GM12878 (cell line): ENCODE measurements at regions not wholly inside any gene's neighbourhood (a gene's known extent, or its start where the extent isn't known, plus 50 kb on each side); places are given as distances from the start of the nearest gene placed in this dataset.

Experiments used
- ATAC-seq: fragments of 200-7000 bp; cut with Tn5 transposase; 3 replicates; pipeline ENCODE4 v1.9.1; 2020; ENCODE audit warnings: mild to moderate bottlenecking, moderate library complexity
- BruUV-seq: library from RNA; stranded (reverse); fragments of 400-500 nt; replicated peaks from 2 replicates; lab custom pipeline; 2021; lab: Mats Ljungman, UMichigan
- CTCF ChIA-PET: fragments of 300-600 bp; sonication (Branson Sonifier 250); formaldehyde crosslinking; extraction: SDS; loops from one replicate; lab custom pipeline; 2021; ENCODE audit warnings: inconsistent platforms; lab: Yijun Ruan, JAX
- POLR2A ChIA-PET: fragments of 350-600 bp; formaldehyde crosslinking; extraction: SDS; loops from one replicate; lab custom pipeline; 2021; ENCODE audit warnings: inconsistent platforms; lab: Charles Lee
- RAD21 ChIA-PET: fragments of 300-600 bp; sonication (Branson Sonifier 250); formaldehyde crosslinking; loops from one replicate; lab custom pipeline; 2023; ENCODE audit warnings: antibody characterized with exemption; ENCODE audit not compliant: unreplicated experiment; lab: Charles Lee
- SMC1A ChIA-PET: fragments of 300-600 bp; sonication (Branson Sonifier 250); formaldehyde crosslinking; loops from one replicate; lab custom pipeline; 2023; ENCODE audit not compliant: unreplicated experiment, uncharacterized antibody; lab: Charles Lee
- DNase-seq: peaks from one replicate; pipeline ENCODE4 v3.0.0-alpha.2; 2011; ENCODE audit warnings: low read depth, low spot score
- FAIRE-seq: peaks from 3 replicates; lab custom pipeline; 2011; peaks lifted over from hg19 to GRCh38; lab: Jason Lieb, UNC
- H2AFZ ChIP-seq: 2 replicates; pipeline ENCODE4 v1.6.0; 2011; ENCODE audit warnings: low read depth, low read length, control low read depth; ENCODE audit not compliant: control insufficient read depth
- H3K27ac ChIP-seq: 2 replicates; pipeline ENCODE4 v1.5.1; 2011; ENCODE audit warnings: control low read depth; ENCODE audit not compliant: control insufficient read depth, insufficient read depth
- H3K27me3 ChIP-seq, 2 experiments: replicated peaks in 1 of 2; 2 replicates each; pipeline versions ENCODE4 v1.6.0 to v1.6.1; 2011; ENCODE audit warnings: low read length in 1 of 2; ENCODE audit not compliant: control insufficient read depth in 2 of 2, insufficient read depth in 2 of 2
- H3K36me3 ChIP-seq, 2 experiments: 2 replicates each; pipeline ENCODE4 v1.5.1; 2011; ENCODE audit warnings: low read length in 1 of 2; ENCODE audit not compliant: control insufficient read depth in 2 of 2, insufficient read depth in 2 of 2
- H3K4me1 ChIP-seq: 2 replicates; pipeline ENCODE4 v1.6.1; 2011; ENCODE audit warnings: mild to moderate bottlenecking, low read length, moderate library complexity, mixed read lengths; ENCODE audit not compliant: control insufficient read depth, insufficient read depth
- H3K4me2 ChIP-seq: 2 replicates; pipeline ENCODE4 v1.6.0; 2011; ENCODE audit warnings: control low read depth; ENCODE audit not compliant: control insufficient read depth, insufficient read depth
- H3K4me3 ChIP-seq: fragments of 200-600 bp; sonication (generic); 2 replicates; pipeline ENCODE4 v1.5.1; 2016
- H3K79me2 ChIP-seq: 2 replicates; pipeline ENCODE4 v1.6.0; 2011; ENCODE audit warnings: low read length; ENCODE audit not compliant: control insufficient read depth, insufficient read depth
- H3K9ac ChIP-seq: 2 replicates; pipeline ENCODE4 v1.8.0; 2011; ENCODE audit warnings: low read length, control low read depth, mixed read lengths; ENCODE audit not compliant: control insufficient read depth, insufficient read depth
- H3K9me3 ChIP-seq: replicated peaks from 3 replicates; pipeline ENCODE4 v1.5.1; 2011; ENCODE audit warnings: mild to moderate bottlenecking, low read length; ENCODE audit not compliant: control insufficient read depth, insufficient read depth
- H4K20me1 ChIP-seq: 2 replicates; pipeline ENCODE4 v1.6.0; 2011; ENCODE audit not compliant: control insufficient read depth, insufficient read depth
- BCL11A ChIP-seq: IDR thresholded peaks from 2 replicates; pipeline ENCODE4 v1.6.1; 2011; ENCODE audit warnings: low read depth, low read length
- CHD1 ChIP-seq: IDR thresholded peaks from 2 replicates; pipeline ENCODE4 v1.6.1; 2012; ENCODE audit warnings: low read depth, low read length, improper control_type of control experiment
- NR2C1 ChIP-seq: fragments of 450-650 bp; IDR thresholded peaks from 2 replicates; pipeline ENCODE4 v1.6.1; 2017; ENCODE audit warnings: antibody characterized with exemption, mild to moderate bottlenecking, moderate library complexity
- NR2F1 ChIP-seq: fragments of 450-650 bp; conservative IDR thresholded peaks from 2 replicates; pipeline ENCODE4 v1.6.1; 2017; ENCODE audit warnings: mild to moderate bottlenecking
- PAX5 ChIP-seq: IDR thresholded peaks from 2 replicates; pipeline ENCODE4 v1.6.1; 2011; ENCODE audit warnings: low read depth, low read length, borderline replicate concordance
- RBBP5 ChIP-seq: fragments of 200-600 bp; sonication (generic); conservative IDR thresholded peaks from 2 replicates; pipeline ENCODE4 v1.6.1; 2016
- ZNF384 ChIP-seq: IDR thresholded peaks from 2 replicates; pipeline ENCODE4 v1.6.1; 2012; ENCODE audit warnings: low read depth, mild to moderate bottlenecking, low read length, improper control_type of control experiment, borderline replicate concordance
- ZNF592 ChIP-seq: fragments of 450-650 bp; IDR thresholded peaks from 2 replicates; pipeline ENCODE4 v1.6.1; 2017; ENCODE audit warnings: mild to moderate bottlenecking, moderate library complexity
- WGBS: methylation state at CpG from one replicate; pipeline ENCODE4 v1.1.6; 2016; ENCODE audit warnings: low lambda C conversion rate; ENCODE audit not compliant: insufficient replicate concordance, insufficient coverage; ENCODE audit errors: missing lambda C conversion rate; 5-methylcytosine and 5-hydroxymethylcytosine counted together
- in situ Hi-C: fragments of 300-500 bp; cut with MboI; formaldehyde crosslinking; loops from 9 replicates; pipeline ENCODE4 v1.14.3; 2018; ENCODE audit warnings: mixed read lengths
- intact Hi-C: fragments of 100-400 bp; cut with micrococcal nuclease; formaldehyde crosslinking; loops from one replicate; pipeline ENCODE4 v1.14.2; 2022; ENCODE audit not compliant: unreplicated experiment
- TF ChIP-seq, protein P1 (sequence below): fragments of 450-650 bp; formaldehyde crosslinking; IDR thresholded peaks from 2 replicates; pipeline ENCODE4 v1.4.0; 2022; ENCODE audit warnings: mild to moderate bottlenecking, moderate library complexity
- TF ChIP-seq, protein P2 (sequence below): IDR thresholded peaks from 2 replicates; pipeline ENCODE4 v1.6.1; 2011; ENCODE audit warnings: borderline replicate concordance, low read depth, mild to moderate bottlenecking, moderate library complexity, low read length; ENCODE audit not compliant: insufficient read depth, poor library complexity, severe bottlenecking

DNA sequence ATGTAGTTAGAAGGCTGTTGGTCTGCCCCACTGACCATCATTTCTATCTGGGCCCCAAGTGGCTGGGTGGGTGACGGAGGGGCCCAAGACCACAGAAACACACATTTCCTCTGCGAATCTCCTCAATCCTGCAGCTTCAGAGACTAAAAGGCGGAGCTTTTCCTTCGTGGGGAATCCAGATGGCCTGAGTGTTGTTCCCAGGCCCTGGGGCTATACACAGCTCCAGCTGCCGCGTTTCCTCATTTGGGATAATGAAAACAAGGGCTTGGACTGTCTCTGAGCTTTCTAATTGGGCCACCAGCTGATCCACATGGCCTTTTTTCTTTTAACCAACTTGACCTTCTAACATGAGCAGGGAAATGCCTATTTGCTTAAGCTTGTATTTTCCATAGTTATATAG, 339.9 kb downstream of the CXCL12 start:
- FAIRE-seq: no peak

More for the DNA sequence above, 339.9 kb downstream of the CXCL12 start:
- H4K20me1 ChIP-seq: no peaks in the 10 kb centered on the region
- no peak overlapping the region for H3K4me2 ChIP-seq
- SMC1A ChIA-PET: interaction anchor here (1.7 kb wide), 1 partner anchor 9 kb away, joined by 7 read pairs; no protein-coding TSS in a partner anchor
- no peak for DNase-seq
- no peaks in the 10 kb centered on the region for H3K79me2 ChIP-seq
- in situ Hi-C loops (loop anchor here (5.0 kb wide), 1 partner anchor 358 kb away; no protein-coding TSS in a partner anchor), intact Hi-C loops (no loop called here)
- no peak overlapping the region for H3K9ac ChIP-seq
- TF ChIP-seq CHD1 (no peak), PAX5 (no peak), NR2C1 (no peak), ZNF384 (no peak), NR2F1 (no peak), RBBP5 (no peak), ZNF592 (no peak), BCL11A (no peak)
- TF ChIP-seq, protein P1, sequence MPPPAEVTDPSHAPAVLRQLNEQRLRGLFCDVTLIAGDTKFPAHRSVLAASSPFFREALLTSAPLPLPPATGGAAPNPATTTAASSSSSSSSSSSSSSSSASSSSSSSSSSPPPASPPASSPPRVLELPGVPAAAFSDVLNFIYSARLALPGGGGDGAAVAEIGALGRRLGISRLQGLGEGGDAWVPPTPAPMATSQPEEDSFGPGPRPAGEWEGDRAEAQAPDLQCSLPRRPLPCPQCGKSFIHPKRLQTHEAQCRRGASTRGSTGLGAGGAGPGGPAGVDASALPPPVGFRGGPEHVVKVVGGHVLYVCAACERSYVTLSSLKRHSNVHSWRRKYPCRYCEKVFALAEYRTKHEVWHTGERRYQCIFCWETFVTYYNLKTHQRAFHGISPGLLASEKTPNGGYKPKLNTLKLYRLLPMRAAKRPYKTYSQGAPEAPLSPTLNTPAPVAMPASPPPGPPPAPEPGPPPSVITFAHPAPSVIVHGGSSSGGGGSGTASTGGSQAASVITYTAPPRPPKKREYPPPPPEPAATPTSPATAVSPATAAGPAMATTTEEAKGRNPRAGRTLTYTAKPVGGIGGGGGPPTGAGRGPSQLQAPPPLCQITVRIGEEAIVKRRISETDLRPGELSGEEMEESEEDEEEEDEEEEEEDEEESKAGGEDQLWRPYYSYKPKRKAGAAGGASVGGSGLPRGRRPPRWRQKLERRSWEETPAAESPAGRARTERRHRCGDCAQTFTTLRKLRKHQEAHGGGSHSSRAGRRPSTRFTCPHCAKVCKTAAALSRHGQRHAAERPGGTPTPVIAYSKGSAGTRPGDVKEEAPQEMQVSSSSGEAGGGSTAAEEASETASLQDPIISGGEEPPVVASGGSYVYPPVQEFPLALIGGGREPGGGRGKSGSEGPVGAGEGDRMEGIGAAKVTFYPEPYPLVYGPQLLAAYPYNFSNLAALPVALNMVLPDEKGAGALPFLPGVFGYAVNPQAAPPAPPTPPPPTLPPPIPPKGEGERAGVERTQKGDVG (CRISPR knock-in tag): no peak
- TF ChIP-seq, protein P2, sequence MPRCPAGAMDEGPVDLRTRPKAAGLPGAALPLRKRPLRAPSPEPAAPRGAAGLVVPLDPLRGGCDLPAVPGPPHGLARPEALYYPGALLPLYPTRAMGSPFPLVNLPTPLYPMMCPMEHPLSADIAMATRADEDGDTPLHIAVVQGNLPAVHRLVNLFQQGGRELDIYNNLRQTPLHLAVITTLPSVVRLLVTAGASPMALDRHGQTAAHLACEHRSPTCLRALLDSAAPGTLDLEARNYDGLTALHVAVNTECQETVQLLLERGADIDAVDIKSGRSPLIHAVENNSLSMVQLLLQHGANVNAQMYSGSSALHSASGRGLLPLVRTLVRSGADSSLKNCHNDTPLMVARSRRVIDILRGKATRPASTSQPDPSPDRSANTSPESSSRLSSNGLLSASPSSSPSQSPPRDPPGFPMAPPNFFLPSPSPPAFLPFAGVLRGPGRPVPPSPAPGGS: no peak
- no peaks in the 10 kb centered on the region for H3K36me3 ChIP-seq
- H3K4me3 ChIP-seq: no peak overlapping the region
- H3K4me1 ChIP-seq: no peaks in the 10 kb centered on the region
- no TSS peak for BruUV-seq
- H2AFZ ChIP-seq: no peak overlapping the region
- no peak overlapping the region for H3K27ac ChIP-seq
- RAD21 ChIA-PET: no interaction called here
- no peak for ATAC-seq
- POLR2A ChIA-PET: no interaction called here
- WGBS: 6% methylated on average over 6 of the region's 6 CpGs
- no peaks in the 10 kb centered on the region for H3K9me3 ChIP-seq
- CTCF ChIA-PET: no interaction called here
- H3K27me3 ChIP-seq: no peaks in the 10 kb centered on the region; a peak in 1 of 4 replicates
